Keratinocyte (primary cell): ENCODE measurements at regions not wholly inside any gene's neighbourhood (a gene's known extent, or its start where the extent isn't known, plus 50 kb on each side); places are given as distances from the start of the nearest gene placed in this dataset.

Source experiments
- DNase-seq: peaks from one replicate; pipeline ENCODE4 v3.0.0-alpha.2; 2011; ENCODE audit warnings: low read depth, missing footprints, low spot score
- FAIRE-seq: peaks from 2 replicates; lab custom pipeline; 2011; peaks lifted over from hg19 to GRCh38; lab: Jason Lieb, UNC
- H2AFZ ChIP-seq: 2 replicates; pipeline ENCODE4 v1.6.0; 2012; ENCODE audit warnings: low read length, control low read depth, inconsistent platforms; ENCODE audit not compliant: control insufficient read depth
- H3K27ac ChIP-seq: 2 replicates; pipeline ENCODE4 v1.5.1; 2011; ENCODE audit warnings: low read length; ENCODE audit not compliant: control insufficient read depth, insufficient read depth
- H3K27me3 ChIP-seq: 3 replicates; pipeline ENCODE4 v1.6.0; 2011; ENCODE audit warnings: low read length; ENCODE audit not compliant: control insufficient read depth, insufficient read depth; ENCODE audit errors: extremely low read depth
- H3K36me3 ChIP-seq, 2 experiments: 2 replicates in 1 of 2; 3 replicates in 1 of 2; pipeline ENCODE4 v1.5.1; 2011; ENCODE audit warnings: low read length in 2 of 2, mild to moderate bottlenecking in 1 of 2; ENCODE audit not compliant: control insufficient read depth in 2 of 2, insufficient read depth in 2 of 2; ENCODE audit errors: extremely low read depth in 1 of 2
- H3K4me1 ChIP-seq: 3 replicates; pipeline ENCODE4 v1.5.1; 2011; ENCODE audit warnings: low read length; ENCODE audit not compliant: control insufficient read depth, insufficient read depth; ENCODE audit errors: extremely low read depth
- H3K4me2 ChIP-seq: 3 replicates; pipeline ENCODE4 v1.6.0; 2011; ENCODE audit warnings: low read depth, low read length; ENCODE audit not compliant: control insufficient read depth, insufficient read depth; ENCODE audit errors: extremely low read depth
- H3K4me3 ChIP-seq, 3 experiments: fragments of 200-600 bp in 1 of 3; sonication (generic) in 1 of 3; 2 replicates in 2 of 3; 3 replicates in 1 of 3; pipeline ENCODE4 v1.5.1; 2011 to 2016; ENCODE audit warnings: low read length in 3 of 3, mild to moderate bottlenecking in 3 of 3, control low read depth in 2 of 3, inconsistent platforms in 1 of 3, low read depth in 1 of 3, mixed read lengths in 1 of 3, mixed run types in 1 of 3, moderate library complexity in 1 of 3; ENCODE audit not compliant: control insufficient read depth in 2 of 3, insufficient read depth in 2 of 3; ENCODE audit errors: extremely low read depth in 1 of 3
- H3K79me2 ChIP-seq: 2 replicates; pipeline ENCODE4 v1.6.0; 2012; ENCODE audit warnings: low read length; ENCODE audit not compliant: control insufficient read depth, insufficient read depth
- H3K9ac ChIP-seq: 3 replicates; pipeline ENCODE4 v1.6.0; 2011; ENCODE audit warnings: low read length; ENCODE audit not compliant: control insufficient read depth, insufficient read depth; ENCODE audit errors: extremely low read depth
- H3K9me1 ChIP-seq: 3 replicates; pipeline ENCODE4 v1.6.0; 2011; ENCODE audit warnings: low read length; ENCODE audit not compliant: control insufficient read depth, insufficient read depth; ENCODE audit errors: extremely low read depth
- H3K9me3 ChIP-seq: 2 replicates; pipeline ENCODE4 v1.5.1; 2012; ENCODE audit warnings: low read depth, low read length; ENCODE audit not compliant: control insufficient read depth
- H4K20me1 ChIP-seq: 3 replicates; pipeline ENCODE4 v1.6.0; 2011; ENCODE audit warnings: low read length; ENCODE audit not compliant: control insufficient read depth, insufficient read depth; ENCODE audit errors: extremely low read depth
- CTCF ChIP-seq, 3 experiments: IDR thresholded peaks in 1 of 3; conservative IDR thresholded peaks in 1 of 3; optimal IDR thresholded peaks in 1 of 3; 2 replicates in 2 of 3; 3 replicates in 1 of 3; pipeline versions ENCODE3 to v1.5.1; 2011; ENCODE audit warnings: low read length in 3 of 3, mild to moderate bottlenecking in 3 of 3, moderate library complexity in 2 of 3, control low read depth in 1 of 3, inconsistent platforms in 1 of 3; ENCODE audit not compliant: insufficient read depth in 2 of 3; ENCODE audit errors: extremely low read depth in 1 of 3
- EZH2 ChIP-seq: IDR thresholded peaks from one replicate; pipeline ENCODE4 v1.6.1; 2012; ENCODE audit warnings: inconsistent platforms, mild to moderate bottlenecking, low read length, moderate library complexity
- dilution Hi-C: fragments of 300-500 bp; cut with MboI; formaldehyde crosslinking; loops from one replicate; pipeline ENCODE4 v1.7.0; 2020; ENCODE audit warnings: low sequenced_read_pairs; ENCODE audit not compliant: extremely low pct_ligation_motif_present

GRCh38 chr12:94753036-94753679, 102.8 kb upstream of the TMCC3 start:
- H3K27ac ChIP-seq: no peak overlapping the region
- FAIRE-seq: peak; percentile 9
- dilution Hi-C loops: no loop called here

GRCh38 chr12:94750864-94751263, 100.5 kb upstream of the TMCC3 start:
- dilution Hi-C loops: no loop called here
- no peak overlapping the region for H2AFZ ChIP-seq
- no peak overlapping the region for H3K27ac ChIP-seq
- H4K20me1 ChIP-seq: no peaks in the 10 kb centered on the region
- no peaks in the 10 kb centered on the region for H3K79me2 ChIP-seq
- no peak overlapping the region for H3K4me2 ChIP-seq
- H3K4me1 ChIP-seq: peaks cover 5% of the 10 kb centered on the region
- FAIRE-seq: no peak
- no peak overlapping the region for H3K9ac ChIP-seq
- no peaks in the 10 kb centered on the region for H3K27me3 ChIP-seq
- H3K9me3 ChIP-seq: no peaks in the 10 kb centered on the region
- no peaks in the 10 kb centered on the region for H3K9me1 ChIP-seq
- no peak for DNase-seq
- no peak for TF ChIP-seq EZH2
- no peak for TF ChIP-seq CTCF (optimal IDR thresholded peaks at IDR 0.05 in 1 of 3, IDR thresholded peaks at IDR 0.05 in 1 of 3, conservative IDR thresholded peaks at IDR 0.05 in 1 of 3; ENCODE audit: extremely low read depth in 1 of 3, insufficient read depth in 2 of 3, low read length in 3 of 3)
- H3K4me3 ChIP-seq: no peak overlapping the region
- no peaks in the 10 kb centered on the region for H3K36me3 ChIP-seq

More at GRCh38 chr12:94753036-94753679, 102.8 kb upstream of the TMCC3 start:
- Histone ChIP-seq H3K36me3 (no peaks in the 10 kb centered on the region), H3K79me2 (no peaks in the 10 kb centered on the region), H3K4me1 (peaks cover 5% of the 10 kb centered on the region), H3K4me2 (no peak overlapping the region), H3K27me3 (no peaks in the 10 kb centered on the region), H3K9ac (no peak overlapping the region), H2AFZ (peak overlapping the region; percentile 6), H3K9me3 (no peaks in the 10 kb centered on the region), H4K20me1 (no peaks in the 10 kb centered on the region), H3K4me3 (no peak overlapping the region), H3K9me1 (no peaks in the 10 kb centered on the region)
- no peak for DNase-seq
- TF ChIP-seq CTCF (optimal IDR thresholded peaks at IDR 0.05 in 1 of 3, IDR thresholded peaks at IDR 0.05 in 1 of 3, conservative IDR thresholded peaks at IDR 0.05 in 1 of 3; ENCODE audit: extremely low read depth in 1 of 3, insufficient read depth in 2 of 3, low read length in 3 of 3): peak; percentile 20 to 65 (median 55)
- TF ChIP-seq EZH2: no peak
